Stimulated activated CD8-positive, alpha-beta memory T cell treated with anti-CD3 and anti-CD28 coated beads, Interleukin-7, amount 100 ng/mL, for 24 hours (primary cell): ENCODE measurements at regions not wholly inside any gene's neighbourhood (a gene's known extent, or its start where the extent isn't known, plus 50 kb on each side); places are given as distances from the start of the nearest gene placed in this dataset.
"Not testable (repeated sequence)": the region's sequence is repeated elsewhere in the genome, so short reads cannot be mapped to it uniquely, and the experiment has no call there.

Experiments used
- DNase-seq: peaks from one replicate; pipeline ENCODE4 v3.0.0-alpha.2; 2020; ENCODE audit warnings: low read depth

DNA sequence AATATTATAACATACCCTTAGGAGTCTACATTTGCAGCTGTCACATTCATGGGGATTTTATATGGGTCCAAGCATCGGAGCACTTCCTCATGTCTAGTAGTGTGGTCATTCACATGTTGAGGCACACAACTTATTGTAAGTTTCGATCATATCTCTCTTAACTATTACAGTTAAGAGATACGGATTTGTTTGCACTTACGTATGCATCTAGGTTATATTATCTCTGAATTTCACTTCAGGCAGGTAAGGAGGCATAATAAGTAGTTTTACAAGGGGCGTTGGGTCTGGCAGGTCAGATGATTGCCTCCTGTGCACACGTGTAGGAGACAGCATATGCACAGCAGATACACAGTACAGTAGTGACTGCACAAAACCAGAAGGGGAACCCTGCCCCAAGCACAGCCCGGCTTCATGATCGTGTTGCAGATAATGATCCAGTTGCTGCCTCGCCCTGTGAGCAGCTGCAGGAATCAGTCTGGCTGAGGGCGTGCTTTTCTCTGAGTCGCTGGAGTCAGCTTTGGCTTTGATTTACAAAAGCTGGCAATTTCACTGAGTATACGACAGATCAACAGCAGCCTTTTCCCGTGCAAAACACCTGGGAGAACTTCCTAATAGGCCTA lies 302.9 kb upstream of the GATB start:
- no peak for DNase-seq

DNA sequence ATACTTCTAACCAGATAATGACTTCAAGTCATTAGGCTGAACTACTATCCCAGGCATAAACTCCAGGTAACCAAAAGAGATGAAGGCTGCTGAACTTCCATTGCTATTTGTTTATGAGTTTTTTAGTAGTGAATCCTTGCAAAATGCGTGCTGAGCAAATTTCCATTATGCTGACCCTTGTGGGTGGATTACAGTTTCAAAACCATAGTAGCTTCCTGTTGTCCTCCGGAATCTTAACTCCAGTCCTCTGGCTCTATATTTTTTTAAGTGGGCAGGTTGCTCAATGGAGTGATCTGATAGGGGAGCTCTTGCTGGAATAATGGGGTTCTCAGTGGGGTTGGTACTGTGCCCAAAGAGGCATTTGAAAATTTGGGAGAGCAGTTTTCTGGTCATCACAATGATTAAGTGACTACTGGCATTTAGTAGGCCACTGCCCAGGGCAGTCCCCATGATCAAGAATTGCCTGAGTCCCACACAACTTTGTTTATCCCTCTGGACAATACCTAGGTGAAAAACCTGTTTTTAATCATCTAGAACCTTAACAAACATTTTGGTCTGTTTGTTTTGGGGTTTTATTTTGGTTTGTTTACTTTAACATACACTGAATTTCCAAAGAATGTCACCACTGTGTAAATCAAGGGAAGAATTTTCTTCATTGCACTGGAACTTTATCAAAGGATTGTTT lies 302.3 kb upstream of the GATB start:
- DNase-seq: no peak

GRCh38 chr4:152054731-152055130 lies 293.9 kb upstream of the GATB start:
- no peak for DNase-seq

- DNase-seq: no peak
Measured at GRCh38 chr4:152052451-152053057, 291.7 kb upstream of the GATB start.

DNA sequence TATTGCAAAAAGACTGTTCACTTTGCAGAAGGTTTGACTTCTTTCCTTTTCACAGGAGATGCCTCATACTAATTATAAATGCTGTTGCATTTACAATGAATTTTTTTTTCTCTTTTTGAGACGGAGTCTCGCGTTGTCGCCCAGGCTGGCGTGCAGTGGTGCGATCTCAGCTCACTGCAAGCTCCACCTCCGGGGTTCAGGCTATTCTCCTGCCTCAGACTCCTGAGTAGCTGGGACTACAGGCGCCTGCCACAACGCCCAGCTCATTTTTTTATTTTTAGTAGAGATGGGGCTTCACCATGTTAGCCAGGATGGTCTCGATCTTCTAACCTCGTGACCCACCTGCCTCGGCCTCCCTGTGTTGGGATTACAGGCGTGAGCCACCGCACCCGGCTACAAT lies 290.5 kb upstream of the GATB start:
- DNase-seq: not testable (repeated sequence)

DNA sequence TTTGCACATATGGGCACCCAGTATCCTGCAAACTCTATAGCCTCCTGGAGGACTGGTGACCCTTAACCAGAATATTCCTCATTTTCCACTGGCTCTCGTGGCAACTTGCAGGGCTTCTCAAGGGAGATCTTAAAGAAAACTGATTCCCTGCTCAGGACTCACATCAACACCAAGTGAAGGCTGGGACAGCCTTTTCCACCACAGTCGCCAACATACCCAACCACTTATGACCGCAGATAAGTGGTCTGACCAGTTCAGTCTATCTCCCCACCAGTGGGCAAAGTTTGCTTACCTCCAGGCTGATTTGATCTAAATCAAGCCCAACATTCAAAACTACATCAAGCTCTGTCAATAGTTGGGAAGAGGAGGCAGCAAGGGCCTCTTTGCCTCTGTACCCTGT lies 289.3 kb upstream of the GATB start:
- DNase-seq: no peak

DNA sequence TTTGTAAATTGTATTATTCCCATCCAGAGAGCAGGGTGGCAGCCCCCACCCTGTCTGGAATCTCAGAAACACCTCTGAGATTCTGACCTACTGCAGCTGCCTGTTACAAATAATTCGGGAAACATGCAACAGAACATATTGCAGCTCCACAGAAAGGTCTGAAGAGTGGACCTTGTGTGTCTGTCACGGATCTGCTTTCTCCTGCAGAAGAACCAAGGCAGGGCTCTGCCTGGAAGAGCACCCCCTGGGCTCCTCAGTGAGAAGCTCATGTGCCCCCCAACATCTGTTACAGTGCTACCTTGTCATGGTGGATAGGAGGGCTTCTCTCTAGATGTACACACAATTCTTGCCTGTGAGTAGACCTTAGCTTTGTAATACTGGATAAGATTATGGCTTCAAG lies 286.6 kb upstream of the GATB start:
- DNase-seq: no peak

GRCh38 chr4:152045807-152046571 lies 285.2 kb upstream of the GATB start:
- no peak for DNase-seq

DNA sequence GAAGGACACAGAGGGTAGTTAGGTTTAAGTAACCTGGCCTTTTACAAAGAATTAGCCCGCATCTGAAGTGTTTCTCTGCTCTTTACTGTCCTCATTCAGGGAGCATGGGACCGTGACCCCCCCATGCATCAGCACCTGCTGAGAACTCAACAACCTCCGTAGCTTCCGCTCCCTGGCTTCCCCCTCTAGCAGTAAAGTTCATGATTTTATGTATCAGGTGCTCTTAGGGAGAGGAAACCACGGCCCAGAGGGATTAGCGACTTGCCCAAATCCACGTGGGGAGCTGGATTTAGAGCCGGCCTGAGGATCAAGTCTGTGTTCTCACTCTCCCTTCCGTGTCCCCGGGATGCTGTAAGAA lies 284.6 kb upstream of the GATB start:
- no peak for DNase-seq

DNA sequence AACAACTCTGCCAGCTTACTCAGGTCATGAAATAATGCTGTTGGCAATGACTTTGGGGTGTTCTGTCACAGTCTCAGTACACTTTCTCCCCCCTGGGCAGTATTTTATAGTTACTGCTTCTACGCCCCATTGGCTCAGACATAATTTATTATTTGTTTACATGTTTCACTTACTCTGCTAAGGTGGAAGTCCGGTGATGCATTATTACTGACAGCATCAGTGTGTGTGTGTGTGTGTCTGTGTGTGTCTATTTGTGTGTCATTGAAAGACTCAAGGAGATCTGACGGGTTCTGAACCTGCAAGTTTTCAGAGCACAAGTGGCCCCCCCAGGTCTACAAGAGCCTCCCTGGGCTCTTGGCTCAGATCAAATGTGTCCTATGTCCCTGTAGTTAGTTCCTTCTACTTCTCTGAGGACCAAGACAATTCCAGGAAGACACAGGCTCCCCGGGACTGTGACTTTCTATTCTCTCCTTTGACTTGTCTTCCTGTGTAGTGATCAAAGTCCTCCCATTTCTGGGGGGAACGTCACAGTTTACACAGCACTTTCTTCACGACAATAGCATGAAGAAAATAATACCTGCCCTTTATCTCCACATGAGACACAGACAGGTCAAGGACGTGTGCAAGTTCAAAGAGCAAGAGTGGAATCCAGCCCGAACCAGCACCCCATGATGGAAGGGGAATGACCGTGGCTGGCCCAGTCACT lies 283.7 kb upstream of the GATB start:
- DNase-seq: no peak

DNA sequence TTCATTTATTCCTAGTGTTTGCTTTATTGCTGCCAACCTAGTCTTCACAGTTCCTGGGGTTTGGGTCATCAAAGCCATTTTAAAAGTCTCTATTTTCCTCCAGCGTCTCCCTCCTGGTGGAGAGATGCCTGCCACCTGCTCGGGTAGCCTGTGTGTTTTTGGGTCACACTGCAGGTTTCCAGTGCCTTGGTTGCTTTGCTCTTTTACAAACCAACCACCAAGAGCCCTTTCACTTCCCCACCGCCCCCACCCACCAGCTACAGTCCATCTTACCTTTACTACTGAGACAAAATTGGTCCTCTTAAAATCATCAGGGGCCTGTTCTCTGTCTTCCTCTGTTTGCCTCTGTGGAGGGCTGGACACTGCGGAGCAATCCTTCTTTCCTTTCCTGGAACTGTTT lies 280.5 kb upstream of the GATB start:
- DNase-seq: no peak

GRCh38 chr4:152039691-152040090 lies 278.9 kb upstream of the GATB start:
- DNase-seq: no peak

DNA sequence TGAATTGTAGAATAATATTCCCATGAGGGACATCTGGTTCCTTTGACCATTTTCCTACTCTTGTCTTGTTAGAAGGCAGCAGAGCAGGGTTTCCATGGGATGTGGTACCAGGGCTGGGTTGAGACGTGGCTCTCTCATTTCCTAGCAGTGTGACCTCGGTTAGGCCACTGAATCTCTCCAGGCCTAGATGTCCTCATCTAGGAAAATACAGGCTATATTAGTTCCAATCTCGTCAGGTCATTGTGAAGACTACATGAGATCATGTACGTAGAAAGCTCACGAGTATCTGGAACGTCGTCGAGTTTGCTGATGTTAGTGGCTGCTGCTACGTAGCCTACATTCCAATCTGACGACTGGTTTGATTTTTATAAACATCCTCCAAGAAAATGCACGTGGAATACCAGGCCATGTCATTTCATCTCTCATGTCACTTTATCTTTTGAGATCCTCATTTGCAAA lies 278.2 kb upstream of the GATB start:
- no peak for DNase-seq

DNA sequence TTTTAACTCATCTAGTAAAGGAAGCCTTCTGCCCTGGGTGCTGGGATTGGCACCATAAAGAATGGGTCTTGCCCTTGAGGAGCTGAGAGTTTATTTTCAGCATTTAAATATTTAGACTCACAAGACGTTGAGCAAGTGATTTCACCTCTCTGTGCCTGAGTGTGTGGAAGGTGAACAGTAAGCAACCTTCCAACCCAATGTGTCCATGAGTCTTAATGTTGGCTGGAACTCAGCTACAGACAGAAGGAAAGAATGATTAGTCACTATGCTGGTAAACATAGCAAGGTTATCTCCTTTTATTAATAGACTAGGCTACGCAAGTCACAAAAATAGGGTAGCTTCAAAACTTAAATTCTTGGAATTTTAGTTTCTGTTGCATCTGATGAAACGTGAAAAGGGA lies 277.4 kb upstream of the GATB start:
- DNase-seq: no peak

GRCh38 chr4:152037435-152037834 lies 276.6 kb upstream of the GATB start:
- no peak for DNase-seq

GRCh38 chr4:152033621-152034020 lies 272.8 kb upstream of the GATB start:
- no peak for DNase-seq

DNA sequence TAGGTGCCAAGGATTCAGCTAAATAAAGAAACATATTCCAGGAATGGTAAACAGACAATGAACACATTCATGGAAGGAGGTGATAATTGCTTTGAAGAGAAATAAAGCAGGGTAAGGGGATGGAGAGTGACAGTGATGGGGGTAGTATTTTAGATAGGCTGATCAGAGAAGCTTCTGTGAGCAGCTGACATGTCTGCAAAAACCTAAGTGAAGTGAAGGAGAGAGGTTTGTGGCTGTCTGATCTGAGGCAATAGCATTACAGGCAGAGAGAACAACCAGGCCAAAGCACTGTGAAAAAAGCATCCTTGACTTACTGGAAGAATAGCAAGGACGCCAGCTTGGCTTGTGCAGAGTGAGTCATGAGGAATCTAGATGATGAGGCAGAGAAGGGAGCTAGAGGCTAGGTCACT lies 271.9 kb upstream of the GATB start:
- no peak for DNase-seq

- DNase-seq: no peak
Measured at GRCh38 chr4:152029631-152030030, 268.8 kb upstream of the GATB start.

GRCh38 chr4:152028131-152028530 lies 267.3 kb upstream of the GATB start:
- DNase-seq: no peak

DNA sequence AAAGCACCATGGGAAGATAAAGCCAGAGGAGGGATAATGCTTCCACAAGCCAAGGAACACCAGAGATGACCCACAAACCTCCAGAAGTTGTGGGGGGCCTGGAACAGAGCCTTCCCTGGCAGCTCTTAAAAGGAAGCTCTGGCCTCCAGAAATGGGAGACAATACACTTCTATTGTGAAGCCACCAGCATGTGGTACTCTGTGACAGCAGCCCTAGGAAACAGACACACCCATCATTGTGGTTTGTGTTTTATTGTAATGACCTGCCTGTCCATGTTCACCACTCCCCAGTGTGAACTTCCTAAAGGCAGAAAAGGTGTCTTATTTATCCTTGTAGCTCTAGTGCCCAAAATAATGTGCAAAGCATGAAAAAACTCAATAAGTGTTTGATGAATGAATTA lies 264.1 kb upstream of the GATB start:
- no peak for DNase-seq

DNA sequence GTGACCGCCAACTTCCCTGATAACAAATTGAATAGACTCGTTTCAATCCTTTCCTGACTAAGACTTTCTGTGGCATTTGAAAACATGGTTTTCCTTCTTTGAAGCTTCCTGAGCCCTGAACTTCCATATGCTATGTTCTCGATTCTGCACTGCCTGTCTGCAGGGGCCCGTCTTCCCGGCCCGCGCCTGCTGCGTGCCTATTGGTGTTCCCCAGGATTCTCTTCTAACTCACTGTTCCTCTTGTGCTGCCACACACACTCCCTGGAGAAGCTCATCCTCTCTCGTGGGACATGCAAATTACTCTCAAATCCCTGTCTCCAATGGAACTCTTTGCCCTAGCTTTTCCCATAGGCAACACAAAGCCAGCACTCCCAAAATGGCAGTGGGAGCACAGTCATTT lies 262.9 kb upstream of the GATB start:
- no peak for DNase-seq

GRCh38 chr4:152022543-152022942 lies 261.7 kb upstream of the GATB start:
- DNase-seq: no peak
